Suprapubic skin (tissue), 4 donors: ENCODE measurements at regions not wholly inside any gene's neighbourhood (a gene's known extent, or its start where the extent isn't known, plus 50 kb on each side); places are given as distances from the start of the nearest gene placed in this dataset.

ENCODE experiments used
- DNase-seq, 2 donors: peaks; one replicate each; pipeline ENCODE4 v3.0.0-alpha.2; 2019; ENCODE audit warnings: low spot score in 2 of 2
- H3K27ac ChIP-seq: fragments of 200-600 bp; sonication (generic); one replicate; pipeline ENCODE4 v1.5.1; 2019
- H3K27me3 ChIP-seq: fragments of 200-600 bp; sonication (generic); one replicate; pipeline ENCODE4 v1.5.1; 2019
- H3K36me3 ChIP-seq: fragments of 200-600 bp; sonication (generic); one replicate; pipeline ENCODE4 v1.5.1; 2019
- H3K4me1 ChIP-seq: fragments of 200-600 bp; sonication (generic); one replicate; pipeline ENCODE4 v1.5.1; 2019
- H3K4me3 ChIP-seq: fragments of 200-600 bp; sonication (generic); one replicate; pipeline ENCODE4 v1.5.1; 2019; ENCODE audit warnings: mild to moderate bottlenecking
- H3K9me3 ChIP-seq: fragments of 200-600 bp; sonication (generic); one replicate; pipeline ENCODE4 v1.5.1; 2019
- CTCF ChIP-seq, 2 donors: fragments of 200-600 bp in 1 of 2; fragments of 450-650 bp in 1 of 2; sonication (generic) in 1 of 2; IDR thresholded peaks; one replicate each; pipeline ENCODE4 v1.5.1; 2016 to 2019; ENCODE audit warnings: antibody characterized with exemption in 2 of 2, mild to moderate bottlenecking in 1 of 2, moderate library complexity in 1 of 2
- EP300 ChIP-seq: sonication (generic); formaldehyde crosslinking; IDR thresholded peaks from one replicate; pipeline ENCODE4 v1.6.1; 2017; ENCODE audit warnings: antibody characterized with exemption
- POLR2A ChIP-seq, 2 donors: fragments of 450-650 bp; IDR thresholded peaks; one replicate each; pipeline ENCODE4 v1.6.1; 2017; ENCODE audit warnings: antibody characterized with exemption in 2 of 2, mild to moderate bottlenecking in 2 of 2, moderate library complexity in 2 of 2
- POLR2AphosphoS5 ChIP-seq, 3 donors: sonication (generic); formaldehyde crosslinking; IDR thresholded peaks; one replicate each; pipeline ENCODE4 v1.6.1; 2017; ENCODE audit warnings: antibody characterized with exemption in 3 of 3
- WGBS: methylation state at CpG from one replicate; pipeline ENCODE4 v1.1.5; 2018; 5-methylcytosine and 5-hydroxymethylcytosine counted together

GRCh38 chr18:64331419-64331818 is 182.5 kb upstream of the LINC00305 start:
- no peaks in the 10 kb centered on the region for H3K27me3 ChIP-seq
- H3K4me1 ChIP-seq, result no peaks in the 10 kb centered on the region
- TF ChIP-seq CTCF (IDR thresholded peaks at IDR 0.05) (no peak), EP300 (no peak), POLR2AphosphoS5 (IDR thresholded peaks at IDR 0.05) (no peak), POLR2A (IDR thresholded peaks at IDR 0.05) (no peak)
- H3K27ac ChIP-seq, result no peak overlapping the region
- no peak overlapping the region for H3K4me3 ChIP-seq
- WGBS, result 100% methylated on average over 1 of the region's 1 CpG
- no peaks in the 10 kb centered on the region for H3K9me3 ChIP-seq
- H3K36me3 ChIP-seq, result no peaks in the 10 kb centered on the region
- DNase-seq, result no peak

GRCh38 chr18:64330931-64331330 is 182.0 kb upstream of the LINC00305 start:
- no peaks in the 10 kb centered on the region for H3K27me3 ChIP-seq
- H3K4me3 ChIP-seq, result no peak overlapping the region
- H3K4me1 ChIP-seq, result no peaks in the 10 kb centered on the region
- H3K9me3 ChIP-seq, result no peaks in the 10 kb centered on the region
- no peak overlapping the region for H3K27ac ChIP-seq
- 72% methylated on average over 6 of the region's 6 CpGs for WGBS
- no peaks in the 10 kb centered on the region for H3K36me3 ChIP-seq
- TF ChIP-seq POLR2AphosphoS5 (IDR thresholded peaks at IDR 0.05), result no peak
- no peak for TF ChIP-seq EP300
- no peak for DNase-seq

- TF ChIP-seq POLR2AphosphoS5 (IDR thresholded peaks at IDR 0.05) (no peak), CTCF (IDR thresholded peaks at IDR 0.05) (no peak), POLR2A (IDR thresholded peaks at IDR 0.05) (no peak), EP300 (no peak)
- H3K9me3 ChIP-seq, result no peaks in the 10 kb centered on the region
- WGBS, result 90% methylated on average over 4 of the region's 4 CpGs
Observed at GRCh38 chr18:64330161-64330560, 181.3 kb upstream of the LINC00305 start.

GRCh38 chr18:64322189-64322588 is 173.3 kb upstream of the LINC00305 start:
- DNase-seq, result no peak
- no peaks in the 10 kb centered on the region for H3K27me3 ChIP-seq
- H3K4me3 ChIP-seq, result no peak overlapping the region
- no peaks in the 10 kb centered on the region for H3K36me3 ChIP-seq
- no peaks in the 10 kb centered on the region for H3K9me3 ChIP-seq
- no peak for TF ChIP-seq POLR2A (IDR thresholded peaks at IDR 0.05)
- no peak for TF ChIP-seq EP300
- no peak for TF ChIP-seq CTCF (IDR thresholded peaks at IDR 0.05)
- no peak for TF ChIP-seq POLR2AphosphoS5 (IDR thresholded peaks at IDR 0.05)
- H3K4me1 ChIP-seq, result no peaks in the 10 kb centered on the region
- WGBS, result 73% methylated on average over 1 of the region's 1 CpG
- H3K27ac ChIP-seq, result no peak overlapping the region

More at GRCh38 chr18:64330161-64330560, 181.3 kb upstream of the LINC00305 start:
- no peaks in the 10 kb centered on the region for H3K36me3 ChIP-seq
- H3K27me3 ChIP-seq, result no peaks in the 10 kb centered on the region
- DNase-seq, result no peak
- no peak overlapping the region for H3K27ac ChIP-seq
- no peak overlapping the region for H3K4me3 ChIP-seq
- no peaks in the 10 kb centered on the region for H3K4me1 ChIP-seq

GRCh38 chr18:64318547-64318946 is 169.7 kb upstream of the LINC00305 start:
- Histone ChIP-seq H3K9me3 (no peaks in the 10 kb centered on the region), H3K27me3 (no peaks in the 10 kb centered on the region), H3K27ac (no peak overlapping the region), H3K4me3 (no peak overlapping the region), H3K36me3 (no peaks in the 10 kb centered on the region), H3K4me1 (no peaks in the 10 kb centered on the region)
- WGBS, result 95% methylated on average over 1 of the region's 1 CpG
- no peak for TF ChIP-seq POLR2AphosphoS5 (IDR thresholded peaks at IDR 0.05)
- no peak for TF ChIP-seq POLR2A (IDR thresholded peaks at IDR 0.05)
- DNase-seq, result no peak

- WGBS, result 73% methylated on average over 4 of the region's 4 CpGs
- H3K27me3 ChIP-seq, result no peaks in the 10 kb centered on the region
- no peak overlapping the region for H3K4me3 ChIP-seq
- H3K4me1 ChIP-seq, result no peaks in the 10 kb centered on the region
- DNase-seq, result no peak
- H3K36me3 ChIP-seq, result no peaks in the 10 kb centered on the region
- no peak overlapping the region for H3K27ac ChIP-seq
- TF ChIP-seq CTCF (IDR thresholded peaks at IDR 0.05), result no peak
- no peak for TF ChIP-seq POLR2AphosphoS5 (IDR thresholded peaks at IDR 0.05)
- no peak for TF ChIP-seq EP300
- H3K9me3 ChIP-seq, result no peaks in the 10 kb centered on the region
Observed at GRCh38 chr18:64311859-64312258, 163.0 kb upstream of the LINC00305 start.
